OCI-LY7 (cell line): ENCODE measurements at regions not wholly inside any gene's neighbourhood (a gene's known extent, or its start where the extent isn't known, plus 50 kb on each side); places are given as distances from the start of the nearest gene placed in this dataset.

Experiments
- BruUV-seq: library from RNA; stranded (reverse); fragments of 400-500 nt; replicated peaks from 2 replicates; lab custom pipeline; 2021; lab: Mats Ljungman, UMichigan
- CTCF ChIA-PET: fragments of 300-600 bp; sonication (Branson Sonifier 250); formaldehyde crosslinking; loops from one replicate; lab custom pipeline; 2022; ENCODE audit warnings: antibody characterized with exemption; ENCODE audit not compliant: unreplicated experiment; lab: Charles Lee
- POLR2A ChIA-PET: fragments of 300-600 bp; sonication (Branson Sonifier 250); formaldehyde crosslinking; loops from one replicate; lab custom pipeline; 2022; ENCODE audit warnings: antibody characterized with exemption; lab: Charles Lee
- DNase-seq: peaks from one replicate; pipeline ENCODE4 v3.0.0-alpha.2; 2015; ENCODE audit warnings: low spot score
- H2AFZ ChIP-seq: fragments of 200-600 bp; sonication (generic), shearing (Covaris generic); 2 replicates; pipeline ENCODE4 v1.6.1; 2014; ENCODE audit warnings: mild to moderate bottlenecking, antibody characterized with exemption, low read length, moderate library complexity
- H3K27ac ChIP-seq: fragments of 200-600 bp; sonication (generic); 2 replicates; pipeline ENCODE4 v1.5.1; 2014; ENCODE audit warnings: mixed run types, low read depth, mild to moderate bottlenecking, moderate library complexity, low read length, inconsistent platforms; ENCODE audit not compliant: poor library complexity, severe bottlenecking
- H3K36me3 ChIP-seq: fragments of 200-600 bp; sonication (generic); 2 replicates; pipeline ENCODE4 v1.6.1; 2014; ENCODE audit warnings: mild to moderate bottlenecking, antibody characterized with exemption, low read length, moderate library complexity, mixed read lengths; ENCODE audit not compliant: insufficient read depth
- H3K4me1 ChIP-seq: fragments of 200-600 bp; sonication (generic); 2 replicates; pipeline ENCODE4 v1.5.1; 2014; ENCODE audit warnings: mild to moderate bottlenecking, low read length; ENCODE audit not compliant: insufficient read depth, poor library complexity, severe bottlenecking
- H3K4me2 ChIP-seq: fragments of 200-600 bp; sonication (generic); 2 replicates; pipeline ENCODE4 v1.6.1; 2014; ENCODE audit warnings: mild to moderate bottlenecking, low read length
- H3K4me3 ChIP-seq: fragments of 200-600 bp; sonication (generic); 2 replicates; pipeline ENCODE4 v1.5.1; 2014; ENCODE audit warnings: mild to moderate bottlenecking, low read depth, low read length; ENCODE audit not compliant: poor library complexity, severe bottlenecking
- H3K79me2 ChIP-seq: fragments of 200-600 bp; sonication (generic); 2 replicates; pipeline ENCODE4 v1.6.1; 2016; ENCODE audit warnings: low read depth, mild to moderate bottlenecking, low read length, moderate library complexity, mixed read lengths; ENCODE audit not compliant: insufficient read depth
- H3K9me2 ChIP-seq: fragments of 200-600 bp; sonication (generic); 2 replicates; pipeline ENCODE4 v1.6.1; 2016; ENCODE audit warnings: mild to moderate bottlenecking, low read length, mixed read lengths; ENCODE audit not compliant: insufficient read depth
- H3K9me3 ChIP-seq: fragments of 200-600 bp; sonication (generic); 2 replicates; pipeline ENCODE4 v1.6.1; 2014; ENCODE audit warnings: mild to moderate bottlenecking, mixed run types, low read length, mixed read lengths
- H4K20me1 ChIP-seq: fragments of 200-600 bp; sonication (generic); 2 replicates; pipeline ENCODE4 v1.6.1; 2014; ENCODE audit warnings: mild to moderate bottlenecking, antibody characterized with exemption, low read length, moderate library complexity, mixed read lengths; ENCODE audit not compliant: insufficient read depth
- CTCF ChIP-seq: fragments of 200-600 bp; sonication (generic); conservative IDR thresholded peaks from 2 replicates; pipeline ENCODE4 v1.5.1; 2014; ENCODE audit warnings: mild to moderate bottlenecking, antibody characterized with exemption, low read length, moderate library complexity, mixed read lengths
- EZH2phosphoT487 ChIP-seq: fragments of 200-600 bp; sonication (generic); IDR thresholded peaks from 2 replicates; pipeline ENCODE4 v1.6.1; 2018; ENCODE audit warnings: low read depth, borderline replicate concordance, mild to moderate bottlenecking, mixed run types, antibody characterized with exemption, low read length, moderate library complexity, mixed read lengths
- intact Hi-C: fragments of 100-400 bp; cut with micrococcal nuclease; formaldehyde crosslinking; loops from one replicate; pipeline ENCODE4 v1.10.0; 2022; ENCODE audit not compliant: unreplicated experiment

GRCh38 chr12:80033448-80033847 is 65.9 kb upstream of the OTOGL start:
- no peak for DNase-seq
- H3K4me1 ChIP-seq, result no peaks in the 10 kb centered on the region
- no peaks in the 10 kb centered on the region for H4K20me1 ChIP-seq
- no peak overlapping the region for H3K4me2 ChIP-seq
- ChIA-PET CTCF (no interaction called here), POLR2A (no interaction called here)
- H3K27ac ChIP-seq, result no peak overlapping the region
- H3K9me3 ChIP-seq, result no peaks in the 10 kb centered on the region
- no peaks in the 10 kb centered on the region for H3K36me3 ChIP-seq
- TF ChIP-seq CTCF (no peak), EZH2phosphoT487 (no peak)
- no peak overlapping the region for H2AFZ ChIP-seq
- H3K79me2 ChIP-seq, result no peaks in the 10 kb centered on the region
- no peak overlapping the region for H3K4me3 ChIP-seq
- BruUV-seq, result no TSS peak
- intact Hi-C loops, result no loop called here
- no peaks in the 10 kb centered on the region for H3K9me2 ChIP-seq

DNA sequence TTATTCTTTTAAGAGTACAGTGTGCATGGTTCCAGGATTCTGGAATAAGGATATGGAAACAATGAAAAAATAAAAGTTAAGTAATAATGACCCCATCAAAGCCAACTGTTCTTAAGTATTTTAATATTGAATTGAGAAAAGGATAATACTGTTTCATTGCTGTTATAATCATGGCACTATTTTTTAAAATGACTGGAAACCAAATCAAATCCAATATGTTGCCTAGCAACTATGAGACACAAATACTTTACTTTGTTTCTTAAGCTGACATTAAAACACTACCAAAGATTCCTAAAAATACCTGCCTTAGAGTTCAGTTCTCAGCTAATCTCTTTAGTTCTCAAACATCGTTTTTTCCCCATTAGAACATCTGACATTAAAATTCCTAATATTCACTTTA is 66.4 kb upstream of the OTOGL start:
- ChIA-PET CTCF (no interaction called here), POLR2A (no interaction called here)
- Histone ChIP-seq H3K9me3 (no peaks in the 10 kb centered on the region), H4K20me1 (no peaks in the 10 kb centered on the region), H3K4me2 (no peak overlapping the region), H3K4me1 (no peaks in the 10 kb centered on the region), H3K4me3 (no peak overlapping the region), H2AFZ (no peak overlapping the region), H3K27ac (no peak overlapping the region), H3K79me2 (no peaks in the 10 kb centered on the region), H3K36me3 (no peaks in the 10 kb centered on the region), H3K9me2 (no peaks in the 10 kb centered on the region)
- no TSS peak for BruUV-seq
- TF ChIP-seq CTCF (no peak), EZH2phosphoT487 (no peak)
- no peak for DNase-seq
- intact Hi-C loops, result no loop called here

GRCh38 chr12:80031229-80031628 is 68.1 kb upstream of the OTOGL start:
- Histone ChIP-seq H3K9me2 (no peaks in the 10 kb centered on the region), H3K36me3 (no peaks in the 10 kb centered on the region), H3K27ac (no peak overlapping the region), H3K4me3 (no peak overlapping the region), H4K20me1 (no peaks in the 10 kb centered on the region), H3K4me1 (no peaks in the 10 kb centered on the region), H3K4me2 (no peak overlapping the region), H3K9me3 (no peaks in the 10 kb centered on the region), H3K79me2 (no peaks in the 10 kb centered on the region), H2AFZ (no peak overlapping the region)
- CTCF ChIA-PET, result no interaction called here
- no peak for DNase-seq
- POLR2A ChIA-PET, result interaction anchor here (1.1 to 1.2 kb wide), 2 partner anchors 9 to 69 kb away, joined by 3 read pairs; no protein-coding TSS in a partner anchor
- no TSS peak for BruUV-seq
- TF ChIP-seq CTCF, result no peak
- TF ChIP-seq EZH2phosphoT487, result no peak
- intact Hi-C loops, result no loop called here
